Glutamatergic neuron (in vitro differentiated cells): ENCODE measurements at regions not wholly inside any gene's neighbourhood (a gene's known extent, or its start where the extent isn't known, plus 50 kb on each side); places are given as distances from the start of the nearest gene placed in this dataset.
"Not testable (repeated sequence)": the region's sequence is repeated elsewhere in the genome, so short reads cannot be mapped to it uniquely, and the experiment has no call there.

Source experiments
- DNase-seq: peaks from one replicate; pipeline ENCODE4 v3.0.0; 2022
- H3K27ac Mint-ChIP-seq: one replicate; pipeline ENCODE4 v1.8.0; 2020; ENCODE audit warnings: mild to moderate bottlenecking, mixed read lengths, inconsistent platforms; ENCODE audit not compliant: unreplicated experiment
- H3K27me3 Mint-ChIP-seq: one replicate; pipeline ENCODE4 v1.8.0; 2020; ENCODE audit warnings: mild to moderate bottlenecking, moderate library complexity, mixed read lengths, inconsistent platforms; ENCODE audit not compliant: unreplicated experiment
- H3K36me3 Mint-ChIP-seq: one replicate; pipeline ENCODE4 v1.8.0; 2020; ENCODE audit warnings: mild to moderate bottlenecking, mixed read lengths, inconsistent platforms; ENCODE audit not compliant: unreplicated experiment
- H3K4me1 Mint-ChIP-seq: one replicate; pipeline ENCODE4 v1.8.0; 2020; ENCODE audit warnings: mild to moderate bottlenecking, low read depth, mixed read lengths, inconsistent platforms; ENCODE audit not compliant: unreplicated experiment
- H3K4me3 Mint-ChIP-seq: one replicate; pipeline ENCODE4 v1.8.0; 2020; ENCODE audit warnings: mild to moderate bottlenecking, mixed read lengths, inconsistent platforms; ENCODE audit not compliant: unreplicated experiment
- H3K9me3 Mint-ChIP-seq: one replicate; pipeline ENCODE4 v1.8.0; 2020; ENCODE audit warnings: mild to moderate bottlenecking, moderate library complexity, mixed read lengths, inconsistent platforms; ENCODE audit not compliant: unreplicated experiment
- CTCF ChIP-seq: fragments of 200-600 bp; sonication (generic); IDR thresholded peaks from one replicate; pipeline ENCODE4 v1.5.0; 2021; ENCODE audit not compliant: partially characterized antibody, unreplicated experiment

- H3K27me3 Mint-ChIP-seq, H3K36me3 Mint-ChIP-seq, H3K27ac Mint-ChIP-seq, H3K4me1 Mint-ChIP-seq, H3K9me3 Mint-ChIP-seq, H3K4me3 Mint-ChIP-seq, DNase-seq: not testable (repeated sequence)
Measured at GRCh38 chr6:26720663-26721218, 61.2 kb upstream of the ZNF322 start.

GRCh38 chr6:26730019-26730766 lies 70.6 kb upstream of the ZNF322 start:
- H3K36me3 Mint-ChIP-seq, H3K9me3 Mint-ChIP-seq, H3K27ac Mint-ChIP-seq, DNase-seq, H3K4me3 Mint-ChIP-seq, H3K4me1 Mint-ChIP-seq, H3K27me3 Mint-ChIP-seq: not testable (repeated sequence)

GRCh38 chr6:26734776-26735472 lies 75.4 kb upstream of the ZNF322 start:
- H3K4me3 Mint-ChIP-seq, H3K36me3 Mint-ChIP-seq, H3K4me1 Mint-ChIP-seq, DNase-seq, H3K27me3 Mint-ChIP-seq, H3K27ac Mint-ChIP-seq, H3K9me3 Mint-ChIP-seq: not testable (repeated sequence)

GRCh38 chr6:26739811-26740210 lies 80.3 kb upstream of the ZNF322 start:
- no peak for DNase-seq
- Mint-ChIP-seq H3K27ac (no peak overlapping the region), H3K9me3 (peaks cover 9% of the 10 kb centered on the region), H3K4me3 (no peak overlapping the region), H3K27me3 (peaks cover 5% of the 10 kb centered on the region), H3K4me1 (no peaks in the 10 kb centered on the region), H3K36me3 (no peaks in the 10 kb centered on the region)
- TF ChIP-seq CTCF: no peak

- no peak for TF ChIP-seq CTCF
- Mint-ChIP-seq H3K36me3 (no peaks in the 10 kb centered on the region), H3K27me3 (peaks cover 12% of the 10 kb centered on the region), H3K27ac (peak overlapping the region; percentile 64), H3K4me3 (peak overlapping the region; percentile 87), H3K9me3 (peaks cover 9% of the 10 kb centered on the region), H3K4me1 (no peaks in the 10 kb centered on the region)
- DNase-seq: peak; percentile 52
Measured at GRCh38 chr6:26743157-26743821, 83.7 kb upstream of the ZNF322 start.

GRCh38 chr6:26743941-26744699 lies 84.6 kb upstream of the ZNF322 start:
- H3K27me3 Mint-ChIP-seq: peaks cover 17% of the 10 kb centered on the region
- TF ChIP-seq CTCF: no peak

GRCh38 chr6:26744837-26745282 lies 85.3 kb upstream of the ZNF322 start:
- peaks cover 19% of the 10 kb centered on the region for H3K27me3 Mint-ChIP-seq
- not testable (repeated sequence) for H3K4me1 Mint-ChIP-seq, H3K27ac Mint-ChIP-seq, DNase-seq, H3K36me3 Mint-ChIP-seq
- H3K4me3 Mint-ChIP-seq: peak overlapping the region; percentile 87
- H3K9me3 Mint-ChIP-seq: peaks cover 14% of the 10 kb centered on the region

More at GRCh38 chr6:26743941-26744699, 84.6 kb upstream of the ZNF322 start:
- Mint-ChIP-seq H3K27ac (no peak overlapping the region), H3K36me3 (no peaks in the 10 kb centered on the region), H3K4me1 (no peaks in the 10 kb centered on the region), H3K4me3 (peak overlapping the region; percentile 87), H3K9me3 (peaks cover 13% of the 10 kb centered on the region)
- no peak for DNase-seq

- not testable (repeated sequence) for H3K36me3 Mint-ChIP-seq, H3K4me1 Mint-ChIP-seq, DNase-seq, H3K27ac Mint-ChIP-seq, H3K4me3 Mint-ChIP-seq
- Mint-ChIP-seq H3K9me3 (peaks cover 14% of the 10 kb centered on the region), H3K27me3 (peaks cover 20% of the 10 kb centered on the region)
Measured at GRCh38 chr6:26745964-26746363, 86.4 kb upstream of the ZNF322 start.
